ENCODE measurements at regions not wholly inside any gene's neighbourhood (a gene's known extent, or its start where the extent isn't known, plus 50 kb on each side); places are given as distances from the start of the nearest gene placed in this dataset.

GRCh38 chr4:31124008-31124585 lies 403.9 kb downstream of the PCDH7 start:
- Histone ChIP-seq H3K27ac (ENCODE audit: low read depth in 2 of 2, low read length in 2 of 2) (no peak overlapping the region), H3K9ac (ENCODE audit: low read length in 3 of 3) (no peak overlapping the region), H3K9me3 (ENCODE audit: control insufficient read depth in 2 of 3, insufficient read depth in 1 of 3, low read length in 3 of 3) (no peaks in the 10 kb centered on the region), H3K4me3 (ENCODE audit: low read length in 3 of 3) (no peak overlapping the region), H3K36me3 (ENCODE audit: control insufficient read depth in 2 of 3, insufficient read depth in 3 of 3, low read length in 3 of 3) (no peaks in the 10 kb centered on the region), H3K4me1 (ENCODE audit: control insufficient read depth in 2 of 3, insufficient read depth in 2 of 3, low read depth in 1 of 3, low read length in 3 of 3) (no peaks in the 10 kb centered on the region), H3K27me3 (ENCODE audit: control insufficient read depth, insufficient read depth, low read length) (no peaks in the 10 kb centered on the region)
- no peak for DNase-seq
- no peak for FAIRE-seq
- TF ChIP-seq, protein P1, sequence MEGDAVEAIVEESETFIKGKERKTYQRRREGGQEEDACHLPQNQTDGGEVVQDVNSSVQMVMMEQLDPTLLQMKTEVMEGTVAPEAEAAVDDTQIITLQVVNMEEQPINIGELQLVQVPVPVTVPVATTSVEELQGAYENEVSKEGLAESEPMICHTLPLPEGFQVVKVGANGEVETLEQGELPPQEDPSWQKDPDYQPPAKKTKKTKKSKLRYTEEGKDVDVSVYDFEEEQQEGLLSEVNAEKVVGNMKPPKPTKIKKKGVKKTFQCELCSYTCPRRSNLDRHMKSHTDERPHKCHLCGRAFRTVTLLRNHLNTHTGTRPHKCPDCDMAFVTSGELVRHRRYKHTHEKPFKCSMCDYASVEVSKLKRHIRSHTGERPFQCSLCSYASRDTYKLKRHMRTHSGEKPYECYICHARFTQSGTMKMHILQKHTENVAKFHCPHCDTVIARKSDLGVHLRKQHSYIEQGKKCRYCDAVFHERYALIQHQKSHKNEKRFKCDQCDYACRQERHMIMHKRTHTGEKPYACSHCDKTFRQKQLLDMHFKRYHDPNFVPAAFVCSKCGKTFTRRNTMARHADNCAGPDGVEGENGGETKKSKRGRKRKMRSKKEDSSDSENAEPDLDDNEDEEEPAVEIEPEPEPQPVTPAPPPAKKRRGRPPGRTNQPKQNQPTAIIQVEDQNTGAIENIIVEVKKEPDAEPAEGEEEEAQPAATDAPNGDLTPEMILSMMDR (IDR thresholded peaks at IDR 0.05; ENCODE audit: borderline replicate concordance, extremely low read depth, insufficient read depth), result no peak
- intact Hi-C loops (cut with DNase I), result no loop called here

DNA sequence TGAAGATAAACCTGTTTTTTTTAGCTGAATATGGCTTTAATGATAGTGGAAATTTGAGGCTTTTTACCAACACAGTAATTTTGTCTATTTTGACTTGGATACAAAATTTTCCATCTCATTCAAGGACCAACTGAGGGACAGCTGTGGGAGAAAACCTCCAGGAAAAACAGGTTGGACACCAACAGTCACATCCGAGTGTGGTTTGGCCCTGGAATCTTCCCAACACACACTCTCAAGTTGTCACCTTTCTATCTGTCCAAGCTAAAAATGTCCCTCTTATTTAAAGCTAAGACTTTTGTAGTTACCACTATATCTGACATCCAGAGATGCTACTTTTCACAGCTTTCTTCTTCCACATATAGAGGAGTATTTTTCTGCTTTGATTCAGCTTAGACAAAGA lies 404.9 kb downstream of the PCDH7 start:
- H3K9ac ChIP-seq (ENCODE audit: low read length in 3 of 3), result no peak overlapping the region
- H3K4me1 ChIP-seq (ENCODE audit: control insufficient read depth in 2 of 3, insufficient read depth in 2 of 3, low read depth in 1 of 3, low read length in 3 of 3), result no peaks in the 10 kb centered on the region
- no peak overlapping the region for H3K4me3 ChIP-seq (ENCODE audit: low read length in 3 of 3)
- TF ChIP-seq, protein P1 (IDR thresholded peaks at IDR 0.05; ENCODE audit: borderline replicate concordance, extremely low read depth, insufficient read depth), result no peak
- H3K27ac ChIP-seq (ENCODE audit: low read depth in 2 of 2, low read length in 2 of 2), result no peak overlapping the region
- intact Hi-C loops (cut with DNase I), result no loop called here
- H3K27me3 ChIP-seq (ENCODE audit: control insufficient read depth, insufficient read depth, low read length), result no peaks in the 10 kb centered on the region
- DNase-seq (no peak), FAIRE-seq (no peak)
- no peaks in the 10 kb centered on the region for H3K9me3 ChIP-seq (ENCODE audit: control insufficient read depth in 2 of 3, insufficient read depth in 1 of 3, low read length in 3 of 3)
- H3K36me3 ChIP-seq (ENCODE audit: control insufficient read depth in 2 of 3, insufficient read depth in 3 of 3, low read length in 3 of 3), result no peaks in the 10 kb centered on the region

- H3K4me3 ChIP-seq (ENCODE audit: low read length in 3 of 3), result no peak overlapping the region
Observed at GRCh38 chr4:31125496-31125895, 405.3 kb downstream of the PCDH7 start.

More at GRCh38 chr4:31125496-31125895, 405.3 kb downstream of the PCDH7 start:
- Histone ChIP-seq H3K9ac (ENCODE audit: low read length in 3 of 3) (no peak overlapping the region), H3K4me1 (ENCODE audit: control insufficient read depth in 2 of 3, insufficient read depth in 2 of 3, low read depth in 1 of 3, low read length in 3 of 3) (no peaks in the 10 kb centered on the region), H3K9me3 (ENCODE audit: control insufficient read depth in 2 of 3, insufficient read depth in 1 of 3, low read length in 3 of 3) (no peaks in the 10 kb centered on the region), H3K36me3 (ENCODE audit: control insufficient read depth in 2 of 3, insufficient read depth in 3 of 3, low read length in 3 of 3) (no peaks in the 10 kb centered on the region), H3K27ac (ENCODE audit: low read depth in 2 of 2, low read length in 2 of 2) (no peak overlapping the region), H3K27me3 (ENCODE audit: control insufficient read depth, insufficient read depth, low read length) (no peaks in the 10 kb centered on the region)
- FAIRE-seq (no peak), DNase-seq (no peak)
- intact Hi-C loops (cut with DNase I), result no loop called here
- TF ChIP-seq, protein P1 (IDR thresholded peaks at IDR 0.05; ENCODE audit: borderline replicate concordance, extremely low read depth, insufficient read depth), result no peak

Measured in kidney (tissue), 13 donors.